ENCODE measurements at regions not wholly inside any gene's neighbourhood (a gene's known extent, or its start where the extent isn't known, plus 50 kb on each side); places are given as distances from the start of the nearest gene placed in this dataset.

- no peaks in the 10 kb centered on the region for H3K27me3 Mint-ChIP-seq (ENCODE audit: low read depth)
- DNase-seq (ENCODE audit: low spot score) = no peak
- POLR2A ChIA-PET = no interaction called here
- H3K9me3 Mint-ChIP-seq = no peaks in the 10 kb centered on the region
- peaks cover 8% of the 10 kb centered on the region for H3K4me1 Mint-ChIP-seq
- H3K27ac Mint-ChIP-seq = no peak overlapping the region
- CTCF ChIA-PET = no interaction called here
- TF ChIP-seq TP53 (CRISPR knock-in tag; IDR thresholded peaks at IDR 0.05) (no peak), NFATC4 (CRISPR knock-in tag; IDR thresholded peaks at IDR 0.05) (no peak), ZBTB21 (CRISPR knock-in tag; IDR thresholded peaks at IDR 0.05; ENCODE audit: borderline replicate concordance) (no peak), AFF4 (CRISPR knock-in tag; IDR thresholded peaks at IDR 0.05; ENCODE audit: borderline replicate concordance) (no peak), TEAD4 (CRISPR knock-in tag; IDR thresholded peaks at IDR 0.05) (no peak), MYBL2 (CRISPR knock-in tag; IDR thresholded peaks at IDR 0.05) (no peak), AR (CRISPR knock-in tag; IDR thresholded peaks at IDR 0.05) (no peak), FOXJ3 (CRISPR knock-in tag; IDR thresholded peaks at IDR 0.05; ENCODE audit: borderline replicate concordance) (no peak), STAT6 (CRISPR knock-in tag; conservative IDR thresholded peaks at IDR 0.05; ENCODE audit: low read depth) (no peak), SMAD4 (CRISPR knock-in tag; IDR thresholded peaks at IDR 0.05) (no peak), GABPB1 (CRISPR knock-in tag; IDR thresholded peaks at IDR 0.05) (no peak)
- no peak overlapping the region for H3K4me3 Mint-ChIP-seq
- no peaks in the 10 kb centered on the region for H3K36me3 Mint-ChIP-seq
- no peak for ATAC-seq
These were observed 339.6 kb downstream of the NUF2 start for GRCh38 chr1:163661391-163661790.

- DNase-seq (ENCODE audit: low spot score) = no peak
- Mint-ChIP-seq H3K36me3 (no peaks in the 10 kb centered on the region), H3K9me3 (no peaks in the 10 kb centered on the region), H3K27me3 (ENCODE audit: low read depth) (no peaks in the 10 kb centered on the region), H3K4me1 (peaks cover 7% of the 10 kb centered on the region), H3K4me3 (no peak overlapping the region), H3K27ac (no peak overlapping the region)
- no peak for ATAC-seq
- CTCF ChIA-PET = no interaction called here
- POLR2A ChIA-PET = no interaction called here
- TF ChIP-seq ZNF512 (CRISPR knock-in tag; IDR thresholded peaks at IDR 0.05; ENCODE audit: borderline replicate concordance) (no peak), FOXP1 (CRISPR knock-in tag; IDR thresholded peaks at IDR 0.05; ENCODE audit: borderline replicate concordance) (no peak), MLX (CRISPR knock-in tag; IDR thresholded peaks at IDR 0.05) (no peak), ETV6 (CRISPR knock-in tag; IDR thresholded peaks at IDR 0.05) (no peak), ZNF219 (CRISPR knock-in tag; IDR thresholded peaks at IDR 0.05; ENCODE audit: borderline replicate concordance) (no peak), GABPB1 (CRISPR knock-in tag; IDR thresholded peaks at IDR 0.05) (no peak), NFATC4 (CRISPR knock-in tag; IDR thresholded peaks at IDR 0.05) (no peak), ZNF425 (CRISPR knock-in tag; conservative IDR thresholded peaks at IDR 0.05) (no peak)
These were observed 343.0 kb downstream of the NUF2 start for GRCh38 chr1:163664671-163665335.

Data from WTC11 (cell line).